ENCODE measurements at regions not wholly inside any gene's neighbourhood (a gene's known extent, or its start where the extent isn't known, plus 50 kb on each side); places are given as distances from the start of the nearest gene placed in this dataset.

- TF ChIP-seq CTCF (IDR thresholded peaks at IDR 0.05) (no peak), POLR2A (IDR thresholded peaks at IDR 0.05) (no peak)
These were observed 181.5 kb downstream of the EN1 start for GRCh38 chr2:118665784-118666529.

Measured in thyroid gland (tissue), 4 donors.